Upper lobe of left lung (tissue), 6 donors: ENCODE measurements at regions not wholly inside any gene's neighbourhood (a gene's known extent, or its start where the extent isn't known, plus 50 kb on each side); places are given as distances from the start of the nearest gene placed in this dataset.

ENCODE experiments used
- ATAC-seq, 2 donors: fragments of 200-7000 bp; cut with Tn5 transposase; one replicate each; pipeline ENCODE4 v1.9.1; 2022; ENCODE audit warnings: mild to moderate bottlenecking in 2 of 2, moderate library complexity in 2 of 2; ENCODE audit not compliant: low FRiP score in 2 of 2
- DNase-seq, 2 donors: peaks; one replicate each; pipeline ENCODE4 v3.0.0-alpha.2; 2019 to 2020
- H3K27ac ChIP-seq, 4 donors: fragments of 200-600 bp; sonication (generic); one replicate each; pipeline ENCODE4 v1.5.1; 2016 to 2019
- H3K27me3 ChIP-seq, 4 donors: fragments of 200-600 bp; sonication (generic); one replicate each; pipeline ENCODE4 v1.5.1; 2017 to 2019
- H3K36me3 ChIP-seq, 4 donors: fragments of 200-600 bp; sonication (generic); one replicate each; pipeline ENCODE4 v1.5.1; 2016 to 2019
- H3K4me1 ChIP-seq, 4 donors: fragments of 200-600 bp; sonication (generic); one replicate each; pipeline ENCODE4 v1.5.1; 2018 to 2019
- H3K4me3 ChIP-seq, 4 donors: fragments of 200-600 bp; sonication (generic); one replicate each; pipeline ENCODE4 v1.5.1; 2017 to 2019; ENCODE audit warnings: mild to moderate bottlenecking in 2 of 4, moderate library complexity in 1 of 4
- H3K9me3 ChIP-seq, 4 donors: fragments of 200-600 bp; sonication (generic); one replicate each; pipeline ENCODE4 v1.5.1; 2018 to 2019
- CTCF ChIP-seq, 6 experiments: fragments of 450-650 bp in 4 of 6; fragments of 200-600 bp in 2 of 6; sonication (generic) in 2 of 6; IDR thresholded peaks; one replicate each; pipeline ENCODE4 v1.5.1; 2016 to 2019; ENCODE audit warnings: antibody characterized with exemption in 6 of 6
- EP300 ChIP-seq, 4 donors: sonication (generic); formaldehyde crosslinking; IDR thresholded peaks; one replicate each; pipeline ENCODE4 v1.5.1; 2017; ENCODE audit warnings: antibody characterized with exemption in 4 of 4, control low read depth in 2 of 4
- POLR2A ChIP-seq, 4 donors: fragments of 450-650 bp; IDR thresholded peaks; one replicate each; pipeline ENCODE4 v1.5.1; 2016 to 2017; ENCODE audit warnings: antibody characterized with exemption in 4 of 4, mild to moderate bottlenecking in 2 of 4
- POLR2AphosphoS5 ChIP-seq, 2 donors: sonication (generic); formaldehyde crosslinking; IDR thresholded peaks; one replicate each; pipeline ENCODE4 v1.5.1; 2017; ENCODE audit warnings: antibody characterized with exemption in 2 of 2
- WGBS, 2 donors: methylation state at CpG; one replicate each; pipeline ENCODE4 v1.1.5; 2017 to 2018; 5-methylcytosine and 5-hydroxymethylcytosine counted together
- donor health status: DM: no; HTN: no; CAD: no; lungs with moderate emphysema.
- donor health status: DM: no; HTN: yes; CAD: no; lungs with severe emphysema.

- no peak for TF ChIP-seq POLR2A (IDR thresholded peaks at IDR 0.05)
- no peak for TF ChIP-seq POLR2AphosphoS5 (IDR thresholded peaks at IDR 0.05)
- 89 to 92% methylated on average over 2 of the region's 2 CpGs for WGBS, 2 donors
- H3K4me1 ChIP-seq: no peaks in the 10 kb centered on the region
- DNase-seq (no peak), ATAC-seq (no peak)
- H3K4me3 ChIP-seq: no peak overlapping the region
- H3K27me3 ChIP-seq: no peaks in the 10 kb centered on the region
- no peaks in the 10 kb centered on the region for H3K36me3 ChIP-seq
- no peak overlapping the region for H3K27ac ChIP-seq
- H3K9me3 ChIP-seq: no peaks in the 10 kb centered on the region
Observed at GRCh38 chr3:116618930-116619329, 90.6 kb upstream of the TUSC7 start.

- H3K27me3 ChIP-seq: no peaks in the 10 kb centered on the region
- DNase-seq: no peak
- no peak for ATAC-seq
- H3K9me3 ChIP-seq: no peaks in the 10 kb centered on the region
- H3K27ac ChIP-seq: no peak overlapping the region
- no peak for TF ChIP-seq POLR2AphosphoS5 (IDR thresholded peaks at IDR 0.05)
- TF ChIP-seq CTCF (IDR thresholded peaks at IDR 0.05): no peak
- no peak for TF ChIP-seq EP300 (IDR thresholded peaks at IDR 0.05)
- no peak for TF ChIP-seq POLR2A (IDR thresholded peaks at IDR 0.05)
- H3K36me3 ChIP-seq: no peaks in the 10 kb centered on the region
- no peak overlapping the region for H3K4me3 ChIP-seq
- 54 to 68% methylated on average over 4 of the region's 4 CpGs for WGBS, 2 donors
- H3K4me1 ChIP-seq: no peaks in the 10 kb centered on the region
Observed at GRCh38 chr3:116630494-116630893, 79.1 kb upstream of the TUSC7 start.

GRCh38 chr3:116639641-116640040 lies 69.9 kb upstream of the TUSC7 start:
- TF ChIP-seq POLR2AphosphoS5 (IDR thresholded peaks at IDR 0.05): no peak
- TF ChIP-seq EP300 (IDR thresholded peaks at IDR 0.05): no peak
- no peak for TF ChIP-seq POLR2A (IDR thresholded peaks at IDR 0.05)
- no peak for TF ChIP-seq CTCF (IDR thresholded peaks at IDR 0.05)
- DNase-seq (no peak), ATAC-seq (no peak)
- Histone ChIP-seq H3K9me3 (no peaks in the 10 kb centered on the region), H3K27me3 (no peaks in the 10 kb centered on the region), H3K4me1 (no peaks in the 10 kb centered on the region), H3K27ac (no peak overlapping the region), H3K4me3 (no peak overlapping the region), H3K36me3 (no peaks in the 10 kb centered on the region)
- WGBS, 2 donors: 81 to 84% methylated on average over 2 of the region's 2 CpGs

- TF ChIP-seq POLR2A (IDR thresholded peaks at IDR 0.05) (no peak), POLR2AphosphoS5 (IDR thresholded peaks at IDR 0.05) (no peak), EP300 (IDR thresholded peaks at IDR 0.05) (no peak), CTCF (IDR thresholded peaks at IDR 0.05) (no peak)
- Histone ChIP-seq H3K27me3 (no peaks in the 10 kb centered on the region), H3K27ac (no peak overlapping the region), H3K4me1 (no peaks in the 10 kb centered on the region), H3K9me3 (no peaks in the 10 kb centered on the region), H3K36me3 (no peaks in the 10 kb centered on the region), H3K4me3 (no peak overlapping the region)
- WGBS, 2 donors: 51 to 58% methylated on average over 3 of the region's 3 CpGs
- no peak for ATAC-seq
- no peak for DNase-seq
Observed at GRCh38 chr3:116640109-116640508, 69.5 kb upstream of the TUSC7 start.

GRCh38 chr3:116643001-116643400 lies 66.6 kb upstream of the TUSC7 start:
- ATAC-seq (no peak), DNase-seq (no peak)
- Histone ChIP-seq H3K36me3 (no peaks in the 10 kb centered on the region), H3K27ac (no peak overlapping the region), H3K9me3 (no peaks in the 10 kb centered on the region), H3K27me3 (no peaks in the 10 kb centered on the region), H3K4me3 (no peak overlapping the region), H3K4me1 (no peaks in the 10 kb centered on the region)
- TF ChIP-seq EP300 (IDR thresholded peaks at IDR 0.05) (no peak), POLR2A (IDR thresholded peaks at IDR 0.05) (no peak), CTCF (IDR thresholded peaks at IDR 0.05) (no peak), POLR2AphosphoS5 (IDR thresholded peaks at IDR 0.05) (no peak)
